Keratinocyte (primary cell): ENCODE measurements at regions not wholly inside any gene's neighbourhood (a gene's known extent, or its start where the extent isn't known, plus 50 kb on each side); places are given as distances from the start of the nearest gene placed in this dataset.

Source experiments
- DNase-seq: peaks from one replicate; pipeline ENCODE4 v3.0.0-alpha.2; 2011; ENCODE audit warnings: low read depth, missing footprints, low spot score
- FAIRE-seq: peaks from 2 replicates; lab custom pipeline; 2011; peaks lifted over from hg19 to GRCh38; lab: Jason Lieb, UNC
- H2AFZ ChIP-seq: 2 replicates; pipeline ENCODE4 v1.6.0; 2012; ENCODE audit warnings: low read length, control low read depth, inconsistent platforms; ENCODE audit not compliant: control insufficient read depth
- H3K27ac ChIP-seq: 2 replicates; pipeline ENCODE4 v1.5.1; 2011; ENCODE audit warnings: low read length; ENCODE audit not compliant: control insufficient read depth, insufficient read depth
- H3K27me3 ChIP-seq: 3 replicates; pipeline ENCODE4 v1.6.0; 2011; ENCODE audit warnings: low read length; ENCODE audit not compliant: control insufficient read depth, insufficient read depth; ENCODE audit errors: extremely low read depth
- H3K36me3 ChIP-seq, 2 experiments: 2 replicates in 1 of 2; 3 replicates in 1 of 2; pipeline ENCODE4 v1.5.1; 2011; ENCODE audit warnings: low read length in 2 of 2, mild to moderate bottlenecking in 1 of 2; ENCODE audit not compliant: control insufficient read depth in 2 of 2, insufficient read depth in 2 of 2; ENCODE audit errors: extremely low read depth in 1 of 2
- H3K4me1 ChIP-seq: 3 replicates; pipeline ENCODE4 v1.5.1; 2011; ENCODE audit warnings: low read length; ENCODE audit not compliant: control insufficient read depth, insufficient read depth; ENCODE audit errors: extremely low read depth
- H3K4me2 ChIP-seq: 3 replicates; pipeline ENCODE4 v1.6.0; 2011; ENCODE audit warnings: low read depth, low read length; ENCODE audit not compliant: control insufficient read depth, insufficient read depth; ENCODE audit errors: extremely low read depth
- H3K4me3 ChIP-seq, 3 experiments: fragments of 200-600 bp in 1 of 3; sonication (generic) in 1 of 3; 2 replicates in 2 of 3; 3 replicates in 1 of 3; pipeline ENCODE4 v1.5.1; 2011 to 2016; ENCODE audit warnings: low read length in 3 of 3, mild to moderate bottlenecking in 3 of 3, control low read depth in 2 of 3, inconsistent platforms in 1 of 3, low read depth in 1 of 3, mixed read lengths in 1 of 3, mixed run types in 1 of 3, moderate library complexity in 1 of 3; ENCODE audit not compliant: control insufficient read depth in 2 of 3, insufficient read depth in 2 of 3; ENCODE audit errors: extremely low read depth in 1 of 3
- H3K79me2 ChIP-seq: 2 replicates; pipeline ENCODE4 v1.6.0; 2012; ENCODE audit warnings: low read length; ENCODE audit not compliant: control insufficient read depth, insufficient read depth
- H3K9ac ChIP-seq: 3 replicates; pipeline ENCODE4 v1.6.0; 2011; ENCODE audit warnings: low read length; ENCODE audit not compliant: control insufficient read depth, insufficient read depth; ENCODE audit errors: extremely low read depth
- H3K9me1 ChIP-seq: 3 replicates; pipeline ENCODE4 v1.6.0; 2011; ENCODE audit warnings: low read length; ENCODE audit not compliant: control insufficient read depth, insufficient read depth; ENCODE audit errors: extremely low read depth
- H3K9me3 ChIP-seq: 2 replicates; pipeline ENCODE4 v1.5.1; 2012; ENCODE audit warnings: low read depth, low read length; ENCODE audit not compliant: control insufficient read depth
- H4K20me1 ChIP-seq: 3 replicates; pipeline ENCODE4 v1.6.0; 2011; ENCODE audit warnings: low read length; ENCODE audit not compliant: control insufficient read depth, insufficient read depth; ENCODE audit errors: extremely low read depth
- CTCF ChIP-seq, 3 experiments: IDR thresholded peaks in 1 of 3; conservative IDR thresholded peaks in 1 of 3; optimal IDR thresholded peaks in 1 of 3; 2 replicates in 2 of 3; 3 replicates in 1 of 3; pipeline versions ENCODE3 to v1.5.1; 2011; ENCODE audit warnings: low read length in 3 of 3, mild to moderate bottlenecking in 3 of 3, moderate library complexity in 2 of 3, control low read depth in 1 of 3, inconsistent platforms in 1 of 3; ENCODE audit not compliant: insufficient read depth in 2 of 3; ENCODE audit errors: extremely low read depth in 1 of 3
- EZH2 ChIP-seq: IDR thresholded peaks from one replicate; pipeline ENCODE4 v1.6.1; 2012; ENCODE audit warnings: inconsistent platforms, mild to moderate bottlenecking, low read length, moderate library complexity
- dilution Hi-C: fragments of 300-500 bp; cut with MboI; formaldehyde crosslinking; loops from one replicate; pipeline ENCODE4 v1.7.0; 2020; ENCODE audit warnings: low sequenced_read_pairs; ENCODE audit not compliant: extremely low pct_ligation_motif_present

- DNase-seq: no peak
- Histone ChIP-seq H4K20me1 (no peaks in the 10 kb centered on the region), H2AFZ (no peak overlapping the region)
These were observed 51.7 kb upstream of the COBL start for GRCh38 chr7:51368334-51368733.

DNA sequence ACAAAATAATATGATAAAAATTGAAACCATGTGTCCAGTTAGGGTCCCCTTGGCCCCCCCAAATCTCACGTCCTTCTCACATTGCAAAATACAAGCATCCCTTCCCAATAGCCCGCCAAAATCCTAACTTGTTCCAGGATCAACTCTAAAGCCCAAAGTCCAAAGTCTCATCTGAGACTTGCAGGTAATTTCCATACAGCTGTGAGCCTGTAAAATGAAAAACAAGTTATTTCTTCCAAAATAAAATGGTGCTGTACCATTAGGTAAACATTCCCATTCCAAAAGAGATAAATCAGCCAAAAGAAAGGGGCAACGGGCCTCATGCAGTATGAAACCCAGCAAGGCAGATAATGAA lies 51.0 kb upstream of the COBL start:
- Histone ChIP-seq H3K9me1 (no peaks in the 10 kb centered on the region), H3K9ac (no peak overlapping the region), H3K27ac (no peak overlapping the region), H3K79me2 (no peaks in the 10 kb centered on the region), H4K20me1 (no peaks in the 10 kb centered on the region), H2AFZ (no peak overlapping the region), H3K27me3 (no peaks in the 10 kb centered on the region), H3K4me2 (no peak overlapping the region), H3K4me3 (no peak overlapping the region), H3K4me1 (no peaks in the 10 kb centered on the region), H3K36me3 (no peaks in the 10 kb centered on the region), H3K9me3 (no peaks in the 10 kb centered on the region)
- no peak for TF ChIP-seq CTCF (optimal IDR thresholded peaks at IDR 0.05 in 1 of 3, IDR thresholded peaks at IDR 0.05 in 1 of 3, conservative IDR thresholded peaks at IDR 0.05 in 1 of 3; ENCODE audit: extremely low read depth in 1 of 3, insufficient read depth in 2 of 3, low read length in 3 of 3)
- TF ChIP-seq EZH2: no peak
- no peak for FAIRE-seq
- no peak for DNase-seq
- dilution Hi-C loops: no loop called here

More at GRCh38 chr7:51368334-51368733, 51.7 kb upstream of the COBL start:
- Histone ChIP-seq H3K4me2 (no peak overlapping the region), H3K79me2 (no peaks in the 10 kb centered on the region), H3K4me3 (no peak overlapping the region), H3K9ac (no peak overlapping the region), H3K27ac (no peak overlapping the region), H3K27me3 (no peaks in the 10 kb centered on the region), H3K9me1 (no peaks in the 10 kb centered on the region), H3K36me3 (no peaks in the 10 kb centered on the region), H3K9me3 (no peaks in the 10 kb centered on the region), H3K4me1 (no peaks in the 10 kb centered on the region)
- FAIRE-seq: no peak
- TF ChIP-seq EZH2 (no peak), CTCF (optimal IDR thresholded peaks at IDR 0.05 in 1 of 3, IDR thresholded peaks at IDR 0.05 in 1 of 3, conservative IDR thresholded peaks at IDR 0.05 in 1 of 3; ENCODE audit: extremely low read depth in 1 of 3, insufficient read depth in 2 of 3, low read length in 3 of 3) (no peak)
- dilution Hi-C loops: no loop called here
